ENCODE measurements at regions not wholly inside any gene's neighbourhood (a gene's known extent, or its start where the extent isn't known, plus 50 kb on each side); places are given as distances from the start of the nearest gene placed in this dataset.

DNA sequence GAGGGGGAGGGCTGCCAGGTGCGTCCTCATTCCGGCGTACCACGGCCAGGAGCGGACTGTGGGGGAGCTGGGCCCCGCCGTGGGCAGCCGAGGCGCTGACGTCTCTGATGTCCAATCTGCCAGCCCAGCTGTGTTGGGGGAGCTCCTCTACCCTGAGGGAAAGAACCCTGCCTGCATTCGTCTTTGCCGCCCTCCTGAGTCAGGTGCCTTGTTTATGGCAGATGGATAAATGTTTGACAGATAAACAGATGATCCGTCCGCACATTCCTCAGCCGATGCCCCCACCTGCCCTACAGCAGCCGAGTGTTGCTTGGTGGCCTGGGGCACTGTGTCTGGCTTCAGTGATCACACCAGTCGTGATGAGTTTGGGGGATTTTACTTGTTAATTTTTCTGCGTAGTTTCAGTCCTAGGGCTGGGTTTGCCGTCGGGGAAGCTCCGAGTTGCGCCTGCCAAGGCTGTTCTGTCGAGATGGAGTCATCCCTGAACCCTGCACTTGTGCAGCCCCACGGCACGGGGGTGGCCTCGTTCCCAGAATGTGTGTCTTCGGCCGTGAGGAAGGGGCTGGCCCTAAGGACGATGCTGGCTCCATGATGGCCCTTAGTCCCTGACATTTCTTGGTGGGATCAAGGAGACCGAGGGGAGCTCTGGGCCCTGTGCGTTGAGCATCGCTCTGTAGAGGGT, 1083.9 kb downstream of the BRD1 start:
- Histone ChIP-seq H3K27ac (no peak overlapping the region), H3K9me3 (no peaks in the 10 kb centered on the region), H3K4me1 (no peaks in the 10 kb centered on the region), H3K36me3 (no peaks in the 10 kb centered on the region), H3K4me3 (no peak overlapping the region), H3K27me3 (peaks cover 0 to 5% (median 0%) of the 10 kb centered on the region in 9 donors)
- TF ChIP-seq CTCF (IDR thresholded peaks at IDR 0.05) (no peak), POLR2A (IDR thresholded peaks at IDR 0.05) (no peak)
- peak in 2 of 5 donors; percentile 2 to 47 for DNase-seq
- WGBS, 4 donors = 79 to 86% (median 84%) methylated on average over 24 to 32 of the region's 32 CpGs
- intact Hi-C loops (cut with DNase I) = no loop called here
- ATAC-seq = no peak

- WGBS, 4 donors = 87 to 91% (median 90%) methylated on average over 31 to 39 of the region's 39 CpGs
- intact Hi-C loops (cut with DNase I) = no loop called here
- TF ChIP-seq POLR2A (IDR thresholded peaks at IDR 0.05) (no peak), CTCF (IDR thresholded peaks at IDR 0.05) (no peak)
- Histone ChIP-seq H3K9me3 (no peaks in the 10 kb centered on the region), H3K36me3 (no peaks in the 10 kb centered on the region), H3K27ac (no peak overlapping the region), H3K4me1 (no peaks in the 10 kb centered on the region), H3K27me3 (peaks cover 0 to 5% (median 0%) of the 10 kb centered on the region in 9 donors), H3K4me3 (no peak overlapping the region)
- DNase-seq (peak in 2 of 5 donors; percentile 1 to 41), ATAC-seq (no peak)
Measured at GRCh38 chr22:48742556-48743343, 1084.9 kb downstream of the BRD1 start.

GRCh38 chr22:48742191-48742555, 1085.5 kb downstream of the BRD1 start:
- Histone ChIP-seq H3K27ac (no peak overlapping the region), H3K4me1 (no peaks in the 10 kb centered on the region), H3K27me3 (peaks cover 0 to 5% (median 0%) of the 10 kb centered on the region in 9 donors), H3K36me3 (no peaks in the 10 kb centered on the region), H3K4me3 (no peak overlapping the region), H3K9me3 (no peaks in the 10 kb centered on the region)
- no peak for ATAC-seq
- WGBS, 4 donors = 92 to 96% (median 94%) methylated on average over 17 of the region's 17 CpGs
- intact Hi-C loops (cut with DNase I) = no loop called here
- TF ChIP-seq CTCF (IDR thresholded peaks at IDR 0.05) (no peak), POLR2A (IDR thresholded peaks at IDR 0.05) (no peak)
- peak in 2 of 5 donors; percentile 2 to 47 for DNase-seq

DNA sequence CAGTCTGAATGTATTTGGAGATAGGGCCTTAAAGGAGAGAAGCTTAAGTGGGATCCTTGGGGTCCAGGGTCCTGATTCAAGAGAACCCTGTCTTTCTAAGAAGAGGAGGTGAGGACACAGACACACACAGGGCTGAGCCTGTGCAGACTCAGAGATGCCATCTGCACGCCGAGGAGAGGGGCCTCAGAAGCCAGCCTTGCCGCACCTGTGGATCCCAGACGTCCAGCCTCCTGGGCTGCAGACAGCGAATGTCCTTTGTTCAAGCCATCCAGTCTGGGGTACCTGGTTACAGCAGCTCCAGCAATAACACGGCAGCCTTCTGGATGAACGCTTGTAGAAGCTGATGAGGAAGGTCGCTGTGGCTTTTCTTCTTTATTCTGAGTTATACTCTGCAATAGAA, 1086.1 kb downstream of the BRD1 start:
- no peaks in the 10 kb centered on the region for H3K36me3 ChIP-seq
- no peak for ATAC-seq
- no peaks in the 10 kb centered on the region for H3K4me1 ChIP-seq
- TF ChIP-seq POLR2A (IDR thresholded peaks at IDR 0.05) = no peak
- no peak for TF ChIP-seq CTCF (IDR thresholded peaks at IDR 0.05)
- no peak overlapping the region for H3K27ac ChIP-seq
- H3K4me3 ChIP-seq = no peak overlapping the region
- peaks cover 0 to 5% (median 0%) of the 10 kb centered on the region in 9 donors for H3K27me3 ChIP-seq
- no peaks in the 10 kb centered on the region for H3K9me3 ChIP-seq
- intact Hi-C loops (cut with DNase I) = no loop called here
- DNase-seq = peak in 2 of 5 donors; percentile 0 to 28
- 77 to 88% (median 85%) methylated on average over 8 of the region's 8 CpGs for WGBS, 4 donors

All from heart left ventricle (tissue), 16 donors.